CD4-positive, CD25-positive, alpha-beta regulatory T cell (primary cell): ENCODE measurements at regions not wholly inside any gene's neighbourhood (a gene's known extent, or its start where the extent isn't known, plus 50 kb on each side); places are given as distances from the start of the nearest gene placed in this dataset.
"Not testable (repeated sequence)": the region's sequence is repeated elsewhere in the genome, so short reads cannot be mapped to it uniquely, and the experiment has no call there.

Experiments
- ATAC-seq, 2 donors: fragments of 150-1000 bp; cut with Tn5 transposase; one replicate each; pipeline ENCODE4 v1.10.0; 2021; ENCODE audit warnings: low read depth in 2 of 2, moderate number of reproducible peaks in 2 of 2, moderate library complexity in 1 of 2
- DNase-seq, 3 donors: peaks; one replicate each; pipeline versions ENCODE4 v3.0.0 to v3.0.0-alpha.2; 2012 to 2022; ENCODE audit warnings: mixed read lengths in 1 of 3
- H3K27ac ChIP-seq: one replicate; pipeline ENCODE4 v1.7.0; 2013; ENCODE audit warnings: mild to moderate bottlenecking, low read length; ENCODE audit not compliant: insufficient read depth, poor library complexity, severe bottlenecking
- H3K27me3 ChIP-seq: one replicate; pipeline ENCODE4 v1.7.0; 2013; ENCODE audit warnings: low read length; ENCODE audit not compliant: control insufficient read depth, insufficient read depth
- H3K36me3 ChIP-seq: one replicate; pipeline ENCODE4 v1.7.0; 2013; ENCODE audit warnings: mild to moderate bottlenecking, low read length, moderate library complexity; ENCODE audit not compliant: control insufficient read depth, insufficient read depth
- H3K4me1 ChIP-seq: 2 replicates; pipeline ENCODE4 v1.7.0; 2013; ENCODE audit warnings: mild to moderate bottlenecking, low read length; ENCODE audit not compliant: insufficient read depth, control insufficient read depth, poor library complexity, severe bottlenecking
- H3K4me3 ChIP-seq: one replicate; pipeline ENCODE4 v1.7.0; 2013; ENCODE audit warnings: low read depth, mild to moderate bottlenecking, low read length, moderate library complexity
- H3K9me3 ChIP-seq, 2 experiments: 1 replicate in 1 of 2; 2 replicates in 1 of 2; pipeline ENCODE4 v1.7.0; 2013; ENCODE audit warnings: low read length in 2 of 2, mild to moderate bottlenecking in 1 of 2, moderate library complexity in 1 of 2; ENCODE audit not compliant: control insufficient read depth in 2 of 2
- H3K27ac Mint-ChIP-seq, 3 donors: one replicate each; pipeline ENCODE4 v1.8.0; 2020 to 2022; ENCODE audit warnings: mild to moderate bottlenecking in 3 of 3, mixed read lengths in 3 of 3, moderate library complexity in 2 of 3
- H3K27me3 Mint-ChIP-seq: one replicate; pipeline ENCODE4 v1.8.0; 2022; ENCODE audit warnings: mild to moderate bottlenecking, mixed read lengths
- H3K36me3 Mint-ChIP-seq: one replicate; pipeline ENCODE4 v1.8.0; 2020; ENCODE audit warnings: mixed read lengths
- H3K4me1 Mint-ChIP-seq, 4 donors: one replicate each; pipeline ENCODE4 v1.8.0; 2020 to 2022; ENCODE audit warnings: mixed read lengths in 4 of 4, mild to moderate bottlenecking in 1 of 4
- H3K4me3 Mint-ChIP-seq, 4 donors: one replicate each; pipeline ENCODE4 v1.8.0; 2020 to 2022; ENCODE audit warnings: mild to moderate bottlenecking in 4 of 4, mixed read lengths in 4 of 4, moderate library complexity in 3 of 4
- H3K9me3 Mint-ChIP-seq, 7 donors: one replicate each; pipeline ENCODE4 v1.8.0; 2020 to 2022; ENCODE audit warnings: mixed read lengths in 7 of 7, mild to moderate bottlenecking in 3 of 7, moderate library complexity in 2 of 7

GRCh38 chr2:39902103-39902502 is 123.0 kb upstream of the THUMPD2 start:
- Histone ChIP-seq H3K4me3 (no peak overlapping the region), H3K27ac (no peak overlapping the region), H3K9me3 (no peaks in the 10 kb centered on the region), H3K27me3 (no peaks in the 10 kb centered on the region), H3K36me3 (no peaks in the 10 kb centered on the region), H3K4me1 (no peaks in the 10 kb centered on the region)
- Mint-ChIP-seq H3K4me1 (no peaks in the 10 kb centered on the region), H3K4me3 (no peak overlapping the region), H3K27ac (no peak overlapping the region), H3K27me3 (no peaks in the 10 kb centered on the region), H3K9me3 (peaks cover 0 to 2% (median 0%) of the 10 kb centered on the region in 7 donors), H3K36me3 (no peaks in the 10 kb centered on the region)
- DNase-seq (peak in 1 of 3 donors; percentile 57), ATAC-seq (no peak)

GRCh38 chr2:39898934-39899333 is 119.9 kb upstream of the THUMPD2 start:
- DNase-seq, result no peak
- no peaks in the 10 kb centered on the region for H3K27me3 ChIP-seq
- no peaks in the 10 kb centered on the region for H3K27me3 Mint-ChIP-seq
- H3K4me3 ChIP-seq, result no peak overlapping the region
- no peak for ATAC-seq
- no peaks in the 10 kb centered on the region for H3K4me1 Mint-ChIP-seq
- no peak overlapping the region for H3K27ac Mint-ChIP-seq
- no peak overlapping the region for H3K27ac ChIP-seq
- H3K4me1 ChIP-seq, result no peaks in the 10 kb centered on the region
- no peak overlapping the region for H3K4me3 Mint-ChIP-seq
- peaks cover 0 to 2% (median 0%) of the 10 kb centered on the region in 7 donors for H3K9me3 Mint-ChIP-seq
- H3K36me3 Mint-ChIP-seq, result no peaks in the 10 kb centered on the region
- no peaks in the 10 kb centered on the region for H3K9me3 ChIP-seq
- H3K36me3 ChIP-seq, result no peaks in the 10 kb centered on the region

GRCh38 chr2:39897273-39897672 is 118.2 kb upstream of the THUMPD2 start:
- no peaks in the 10 kb centered on the region for H3K36me3 ChIP-seq

GRCh38 chr2:39894082-39894481 is 115.0 kb upstream of the THUMPD2 start:
- Histone ChIP-seq H3K9me3 (no peaks in the 10 kb centered on the region), H3K36me3 (no peaks in the 10 kb centered on the region), H3K4me3 (no peak overlapping the region), H3K4me1 (no peaks in the 10 kb centered on the region), H3K27me3 (no peaks in the 10 kb centered on the region), H3K27ac (no peak overlapping the region)
- peaks cover 7% of the 10 kb centered on the region for H3K27me3 Mint-ChIP-seq
- ATAC-seq (no peak), DNase-seq (no peak)
- H3K9me3 Mint-ChIP-seq, result peaks cover 0 to 1% (median 0%) of the 10 kb centered on the region in 7 donors
- no peaks in the 10 kb centered on the region for H3K4me1 Mint-ChIP-seq
- no peak overlapping the region for H3K4me3 Mint-ChIP-seq
- H3K36me3 Mint-ChIP-seq, result no peaks in the 10 kb centered on the region
- no peak overlapping the region for H3K27ac Mint-ChIP-seq

More at GRCh38 chr2:39897273-39897672, 118.2 kb upstream of the THUMPD2 start:
- H3K9me3 ChIP-seq, result no peaks in the 10 kb centered on the region
- no peaks in the 10 kb centered on the region for H3K36me3 Mint-ChIP-seq
- peaks cover 0 to 2% (median 0%) of the 10 kb centered on the region in 7 donors for H3K9me3 Mint-ChIP-seq
- H3K4me3 Mint-ChIP-seq, result no peak overlapping the region
- no peaks in the 10 kb centered on the region for H3K4me1 ChIP-seq
- H3K27ac ChIP-seq, result no peak overlapping the region
- DNase-seq (no peak), ATAC-seq (no peak)
- H3K27me3 ChIP-seq, result no peaks in the 10 kb centered on the region
- H3K4me1 Mint-ChIP-seq, result no peaks in the 10 kb centered on the region
- no peaks in the 10 kb centered on the region for H3K27me3 Mint-ChIP-seq
- H3K27ac Mint-ChIP-seq, result no peak overlapping the region
- no peak overlapping the region for H3K4me3 ChIP-seq

- no peak for ATAC-seq
- Mint-ChIP-seq H3K36me3 (no peaks in the 10 kb centered on the region), H3K27ac (no peak overlapping the region), H3K4me3 (no peak overlapping the region), H3K9me3 (peaks cover 0 to 1% (median 0%) of the 10 kb centered on the region in 7 donors), H3K27me3 (peaks cover 7% of the 10 kb centered on the region), H3K4me1 (no peaks in the 10 kb centered on the region)
- no peaks in the 10 kb centered on the region for H3K36me3 ChIP-seq
- no peak for DNase-seq
- no peaks in the 10 kb centered on the region for H3K4me1 ChIP-seq
- no peaks in the 10 kb centered on the region for H3K9me3 ChIP-seq
- no peak overlapping the region for H3K4me3 ChIP-seq
- no peak overlapping the region for H3K27ac ChIP-seq
- H3K27me3 ChIP-seq, result no peaks in the 10 kb centered on the region
Measured at GRCh38 chr2:39893616-39894015, 114.6 kb upstream of the THUMPD2 start.

GRCh38 chr2:39881948-39882347 is 102.9 kb upstream of the THUMPD2 start:
- Mint-ChIP-seq H3K27ac (no peak overlapping the region), H3K27me3 (no peaks in the 10 kb centered on the region), H3K9me3 (peaks cover 0 to 6% (median 3%) of the 10 kb centered on the region in 7 donors), H3K36me3 (no peaks in the 10 kb centered on the region), H3K4me3 (no peak overlapping the region), H3K4me1 (no peaks in the 10 kb centered on the region)
- Histone ChIP-seq H3K36me3 (no peaks in the 10 kb centered on the region), H3K4me3 (no peak overlapping the region), H3K27ac (no peak overlapping the region), H3K9me3 (no peaks in the 10 kb centered on the region), H3K27me3 (no peaks in the 10 kb centered on the region), H3K4me1 (no peaks in the 10 kb centered on the region)
- ATAC-seq, result no peak
- DNase-seq, result no peak

GRCh38 chr2:39881494-39881893 is 102.4 kb upstream of the THUMPD2 start:
- no peak overlapping the region for H3K27ac ChIP-seq
- no peaks in the 10 kb centered on the region for H3K9me3 ChIP-seq
- DNase-seq (peak in 1 of 3 donors; percentile 11), ATAC-seq (no peak)
- H3K4me1 Mint-ChIP-seq, result no peaks in the 10 kb centered on the region
- H3K27me3 ChIP-seq, result no peaks in the 10 kb centered on the region
- peaks cover 0 to 6% (median 3%) of the 10 kb centered on the region in 7 donors for H3K9me3 Mint-ChIP-seq
- H3K27ac Mint-ChIP-seq, result no peak overlapping the region
- no peak overlapping the region for H3K4me3 ChIP-seq
- H3K27me3 Mint-ChIP-seq, result no peaks in the 10 kb centered on the region
- no peak overlapping the region for H3K4me3 Mint-ChIP-seq
- no peaks in the 10 kb centered on the region for H3K36me3 Mint-ChIP-seq
- no peaks in the 10 kb centered on the region for H3K4me1 ChIP-seq
- H3K36me3 ChIP-seq, result no peaks in the 10 kb centered on the region

- not testable (repeated sequence) for H3K4me1 Mint-ChIP-seq, H3K9me3 ChIP-seq, H3K4me3 Mint-ChIP-seq, H3K27ac Mint-ChIP-seq, ATAC-seq, H3K36me3 ChIP-seq, H3K27me3 ChIP-seq, H3K9me3 Mint-ChIP-seq, DNase-seq, H3K36me3 Mint-ChIP-seq, H3K27me3 Mint-ChIP-seq, H3K27ac ChIP-seq, H3K4me1 ChIP-seq, H3K4me3 ChIP-seq
Measured at GRCh38 chr2:39879001-39879400, 99.9 kb upstream of the THUMPD2 start.
